ENCODE measurements at regions not wholly inside any gene's neighbourhood (a gene's known extent, or its start where the extent isn't known, plus 50 kb on each side); places are given as distances from the start of the nearest gene placed in this dataset.

DNA sequence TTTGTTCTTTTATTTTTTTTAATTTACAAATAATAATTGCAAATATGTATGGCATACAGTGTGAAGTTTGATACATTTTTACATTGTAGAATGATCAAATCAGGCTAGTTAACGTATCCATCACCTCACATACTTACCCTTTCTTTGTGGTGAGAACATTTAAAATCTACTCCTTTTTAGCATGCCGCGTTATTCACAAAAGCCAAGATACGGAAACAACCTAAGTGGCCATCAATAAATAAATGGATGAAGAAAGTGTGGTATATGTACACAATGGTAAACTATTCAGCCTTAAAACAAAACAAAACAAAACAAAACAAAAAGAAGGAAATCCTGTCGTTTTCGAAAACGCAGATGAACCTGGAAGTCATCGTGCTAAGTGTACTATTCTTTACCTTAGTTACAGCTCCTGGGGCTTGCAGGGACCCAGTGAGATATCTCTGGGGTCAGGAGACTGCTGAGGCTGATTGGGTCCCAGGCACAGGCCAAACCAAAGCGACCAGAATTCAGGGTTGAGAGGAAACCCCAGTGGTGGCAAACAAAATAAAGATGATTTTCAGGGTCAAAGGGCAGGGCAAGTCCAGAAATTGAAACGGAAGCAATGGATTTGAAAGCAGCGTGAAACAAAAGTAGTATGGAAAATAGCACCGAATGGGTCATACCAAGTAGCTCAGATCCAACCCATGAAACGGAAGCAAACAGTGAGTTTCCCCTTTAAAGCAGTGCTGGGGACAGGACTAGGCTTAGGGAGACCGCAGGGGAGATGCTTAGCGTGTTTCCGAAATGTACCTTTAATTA, 188.2 kb downstream of the PLPP3 start:
- no peak for TF ChIP-seq ZNF274 (IDR thresholded peaks at IDR 0.05; ENCODE audit: low read depth, low read length)
- no peak overlapping the region for H3K4me3 ChIP-seq (ENCODE audit: low read length)

DNA sequence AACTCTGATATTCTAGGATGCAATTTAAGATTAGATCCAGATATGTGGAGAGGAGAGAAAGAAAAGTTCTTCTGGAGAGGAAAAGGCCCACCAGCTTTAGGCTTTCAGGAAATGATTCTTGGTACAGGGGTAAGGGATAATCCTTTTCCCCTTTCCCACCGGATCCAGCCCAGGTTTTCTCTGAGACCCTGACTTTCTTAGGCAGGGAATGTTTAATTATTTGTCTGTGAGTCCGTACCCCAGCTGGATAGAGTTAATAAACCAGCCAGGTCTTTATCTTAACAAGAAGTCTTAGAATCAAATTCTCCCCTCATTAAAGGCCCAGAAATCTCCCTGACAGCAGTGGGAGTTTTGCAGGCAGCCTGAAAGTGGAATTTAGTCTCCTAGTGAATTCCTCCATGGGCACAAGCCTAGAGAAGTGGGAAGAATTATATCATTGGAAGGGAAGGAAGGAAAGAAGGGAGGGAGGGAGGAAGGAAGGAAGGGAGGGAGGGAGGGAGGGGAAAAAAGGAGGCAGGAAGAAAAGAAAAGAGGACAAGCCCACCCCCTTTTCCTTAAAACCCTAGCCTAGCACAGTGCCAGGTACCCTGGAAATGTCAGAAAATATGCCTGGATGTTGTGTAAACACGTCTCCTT, 189.0 kb downstream of the PLPP3 start:
- TF ChIP-seq ZNF274 (IDR thresholded peaks at IDR 0.05; ENCODE audit: low read depth, low read length), result no peak

DNA sequence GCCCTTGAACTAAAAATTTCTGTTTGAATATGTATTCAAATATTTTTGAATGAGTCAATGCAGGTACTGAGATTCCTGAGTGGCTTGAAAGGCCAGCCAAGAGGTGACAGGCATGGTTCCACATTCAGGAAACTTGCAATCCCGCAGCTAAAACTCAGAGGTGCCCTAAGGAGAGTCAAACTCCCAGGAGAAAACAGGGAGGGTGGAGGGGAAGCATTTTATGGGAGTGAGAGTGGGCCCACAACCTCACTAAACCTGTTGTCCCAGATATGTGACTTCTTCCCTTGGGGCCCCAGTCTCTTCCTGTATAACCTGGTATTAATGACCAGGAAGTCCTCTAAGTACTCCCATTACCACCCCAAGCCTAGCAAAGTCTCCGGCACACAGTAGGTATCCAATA, 189.6 kb downstream of the PLPP3 start:
- TF ChIP-seq ZNF274 (IDR thresholded peaks at IDR 0.05; ENCODE audit: low read depth, low read length), result no peak
- H3K4me3 ChIP-seq (ENCODE audit: low read length), result no peak overlapping the region

More for the DNA sequence above, 189.0 kb downstream of the PLPP3 start:
- no peak overlapping the region for H3K4me3 ChIP-seq (ENCODE audit: low read length)

DNA sequence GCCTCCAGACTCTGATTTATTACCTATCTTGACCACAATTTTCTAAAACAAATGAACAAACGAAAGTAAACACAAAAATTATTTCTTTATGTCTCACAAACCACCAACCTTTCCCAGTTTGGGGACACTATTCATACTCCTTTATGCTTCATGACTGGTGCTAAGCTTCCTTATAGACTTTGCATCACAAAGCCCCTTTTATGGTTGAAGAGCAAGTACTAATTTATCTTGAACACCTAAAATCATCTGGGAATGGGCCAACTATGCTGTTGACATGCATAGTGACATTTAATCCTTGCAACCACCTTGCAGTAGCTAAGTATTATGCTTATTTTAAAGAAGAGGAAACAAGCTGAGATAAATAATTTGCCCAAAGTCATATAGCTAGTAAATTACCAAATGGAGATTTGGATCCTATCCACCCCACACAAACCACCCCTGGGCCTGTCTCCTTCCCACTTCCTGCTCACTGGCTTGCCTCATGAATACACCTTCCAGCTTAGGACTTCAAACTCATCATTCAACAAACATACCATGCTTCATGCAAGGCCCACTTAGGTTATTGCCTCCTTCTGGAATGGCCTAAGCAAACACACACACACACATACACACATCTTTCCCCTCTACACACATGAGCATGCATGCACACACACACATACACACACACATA, 192.2 kb downstream of the PLPP3 start:
- H3K4me3 ChIP-seq (ENCODE audit: low read length), result no peak overlapping the region
- no peak for TF ChIP-seq ZNF274 (IDR thresholded peaks at IDR 0.05; ENCODE audit: low read depth, low read length)

DNA sequence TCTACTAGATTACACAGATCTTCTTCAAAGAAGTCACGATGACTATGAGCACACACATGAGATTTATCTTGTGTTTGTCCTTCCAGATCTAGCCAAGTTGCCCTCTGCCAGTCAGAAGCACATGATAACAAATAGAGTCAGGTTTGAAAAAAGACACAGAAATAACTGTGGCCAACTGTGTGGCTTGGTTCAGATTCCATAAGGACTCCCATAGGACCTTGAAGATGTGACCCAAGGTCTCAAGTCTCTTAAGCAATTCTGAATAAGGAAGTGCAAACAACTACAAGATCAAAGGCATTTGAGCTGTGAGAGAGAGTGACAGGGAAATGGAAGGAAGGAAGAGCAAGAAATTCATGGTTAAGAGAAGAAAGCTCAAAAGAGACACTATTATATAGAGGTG, 194.0 kb downstream of the PLPP3 start:
- H3K4me3 ChIP-seq (ENCODE audit: low read length), result no peak overlapping the region

DNA sequence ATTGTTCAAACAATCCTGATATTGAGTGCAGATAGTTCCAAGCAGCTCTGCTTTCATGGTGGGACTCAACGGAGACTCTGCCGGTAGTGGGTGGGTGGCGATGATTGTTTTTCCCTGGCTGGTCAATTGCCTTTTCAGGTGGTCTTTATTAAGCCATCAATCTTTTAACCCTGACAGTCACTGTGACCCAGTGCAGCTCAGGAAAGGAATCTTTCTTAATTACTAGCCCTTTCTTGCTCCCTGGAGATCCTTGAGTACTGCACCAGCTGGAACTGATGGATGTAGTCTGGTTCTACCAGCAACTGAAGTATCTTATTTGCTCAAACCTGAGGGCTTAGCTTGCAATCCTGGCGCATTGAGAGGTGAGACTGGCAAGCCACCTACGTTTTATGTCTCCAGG, 196.4 kb downstream of the PLPP3 start:
- TF ChIP-seq ZNF274 (IDR thresholded peaks at IDR 0.05; ENCODE audit: low read depth, low read length), result no peak
- no peak overlapping the region for H3K4me3 ChIP-seq (ENCODE audit: low read length)

More for the DNA sequence above, 194.0 kb downstream of the PLPP3 start:
- TF ChIP-seq ZNF274 (IDR thresholded peaks at IDR 0.05; ENCODE audit: low read depth, low read length), result no peak

DNA sequence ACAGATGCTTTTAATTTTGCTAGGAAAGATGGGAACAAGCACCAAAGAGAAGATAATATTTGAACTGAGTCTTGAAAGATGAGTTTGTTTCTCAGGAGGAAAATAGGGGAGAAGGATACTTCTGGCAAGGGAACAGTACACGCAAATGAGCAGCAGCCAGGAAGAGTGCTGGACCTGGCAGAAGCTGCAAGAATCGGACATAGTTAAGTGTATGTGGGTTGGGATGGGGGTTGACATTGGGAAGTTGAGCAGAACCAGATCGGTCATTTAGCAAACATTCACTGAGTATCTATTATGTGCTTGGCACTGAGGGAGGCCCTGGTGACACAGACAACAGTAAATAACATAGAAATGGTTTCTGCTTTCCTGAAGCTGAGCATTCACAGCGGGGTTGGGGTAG, 198.8 kb downstream of the PLPP3 start:
- no peak overlapping the region for H3K4me3 ChIP-seq (ENCODE audit: low read length)
- TF ChIP-seq ZNF274 (IDR thresholded peaks at IDR 0.05; ENCODE audit: low read depth, low read length), result no peak

DNA sequence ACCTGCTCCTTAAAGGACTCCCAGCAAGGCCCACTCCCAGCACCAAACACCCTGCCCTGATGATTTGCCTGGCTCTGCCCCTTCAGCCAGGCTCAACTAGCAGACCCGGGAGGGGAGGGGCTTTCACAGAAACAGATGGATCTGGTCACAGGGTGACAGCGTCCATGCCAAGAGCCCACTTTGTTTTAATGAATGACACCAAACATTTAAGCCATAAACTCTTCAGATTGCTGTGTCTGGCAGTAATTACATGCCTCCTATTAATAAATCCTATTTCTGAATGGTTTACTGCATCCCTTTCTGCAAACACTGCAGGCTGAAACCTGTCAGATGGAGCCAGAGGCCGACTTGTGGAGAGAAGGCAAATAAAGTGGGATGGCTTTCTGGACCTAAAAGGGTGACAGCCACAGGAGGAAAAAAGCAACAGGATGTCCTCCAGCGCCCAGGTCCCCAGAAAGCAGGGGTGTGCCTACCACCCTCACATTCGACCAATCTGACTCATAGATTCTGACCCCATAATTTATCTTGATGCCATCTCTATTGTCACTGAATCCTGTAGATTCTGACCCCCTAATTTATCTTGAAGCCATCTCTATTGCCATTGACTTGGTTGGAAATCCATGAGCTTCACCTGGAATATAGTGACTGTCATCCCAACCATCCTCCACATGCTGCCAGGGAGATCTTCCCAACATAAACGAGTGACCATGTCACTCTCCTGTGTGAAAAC, 200.9 kb downstream of the PLPP3 start:
- H3K4me3 ChIP-seq (ENCODE audit: low read length), result no peak overlapping the region
- no peak for TF ChIP-seq ZNF274 (IDR thresholded peaks at IDR 0.05; ENCODE audit: low read depth, low read length)

DNA sequence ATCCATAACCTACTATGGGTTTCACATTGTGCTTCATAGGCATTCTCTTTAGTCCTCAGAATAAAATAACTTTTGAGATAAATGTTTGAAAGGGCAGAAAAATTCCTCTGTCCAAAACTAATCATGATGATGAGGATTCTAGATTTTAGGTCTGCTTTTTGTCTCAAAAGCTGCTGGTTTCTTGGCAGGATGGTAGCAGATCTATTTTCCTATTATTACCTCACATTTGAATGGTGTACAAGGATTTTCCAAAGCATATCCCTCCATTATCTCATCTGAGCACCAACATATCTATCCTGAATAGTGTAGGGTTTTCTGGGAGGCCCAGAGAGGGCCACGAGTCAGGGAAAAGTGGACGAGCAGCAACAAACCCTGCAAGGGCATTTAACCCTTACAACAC, 201.9 kb downstream of the PLPP3 start:
- H3K4me3 ChIP-seq (ENCODE audit: low read length), result no peak overlapping the region
- TF ChIP-seq ZNF274 (IDR thresholded peaks at IDR 0.05; ENCODE audit: low read depth, low read length), result no peak

DNA sequence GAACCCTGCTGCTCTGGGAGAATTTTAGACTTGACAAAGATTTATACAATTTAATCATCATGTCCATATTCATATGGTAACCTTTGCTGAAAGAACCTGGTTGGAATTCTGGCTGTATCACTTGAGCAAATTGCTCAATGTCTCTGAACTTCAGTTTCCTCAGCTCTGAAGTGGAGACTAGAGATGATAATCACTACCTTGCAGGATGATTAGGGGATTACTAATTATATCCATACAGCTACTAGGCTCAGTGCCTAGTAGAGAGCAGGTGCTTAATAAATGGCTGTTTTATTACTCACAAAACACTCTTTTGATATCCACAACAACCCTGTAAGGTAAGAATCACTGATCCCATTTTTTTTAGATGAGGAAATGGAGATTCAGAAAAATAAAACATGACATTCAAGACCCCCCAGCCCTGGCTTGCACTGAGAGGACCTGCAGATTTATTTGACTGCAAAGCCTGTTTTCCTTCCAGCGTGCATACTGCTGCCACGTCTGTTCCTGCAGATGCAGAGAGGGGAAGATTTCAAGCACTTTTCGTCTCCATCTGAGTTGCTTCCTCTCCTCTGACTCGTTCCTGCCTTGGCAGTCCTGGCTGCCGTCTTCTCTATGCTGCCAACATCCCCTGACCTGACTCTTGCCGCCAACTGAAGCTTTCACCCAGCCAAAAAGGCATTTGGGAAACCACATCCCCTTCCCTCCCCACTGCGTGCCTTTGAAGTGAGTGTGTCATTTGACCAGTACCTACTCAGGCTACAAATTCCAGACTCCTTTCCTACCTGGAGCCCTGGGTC, 203.0 kb downstream of the PLPP3 start:
- no peak for TF ChIP-seq ZNF274 (IDR thresholded peaks at IDR 0.05; ENCODE audit: low read depth, low read length)
- H3K4me3 ChIP-seq (ENCODE audit: low read length), result no peak overlapping the region

DNA sequence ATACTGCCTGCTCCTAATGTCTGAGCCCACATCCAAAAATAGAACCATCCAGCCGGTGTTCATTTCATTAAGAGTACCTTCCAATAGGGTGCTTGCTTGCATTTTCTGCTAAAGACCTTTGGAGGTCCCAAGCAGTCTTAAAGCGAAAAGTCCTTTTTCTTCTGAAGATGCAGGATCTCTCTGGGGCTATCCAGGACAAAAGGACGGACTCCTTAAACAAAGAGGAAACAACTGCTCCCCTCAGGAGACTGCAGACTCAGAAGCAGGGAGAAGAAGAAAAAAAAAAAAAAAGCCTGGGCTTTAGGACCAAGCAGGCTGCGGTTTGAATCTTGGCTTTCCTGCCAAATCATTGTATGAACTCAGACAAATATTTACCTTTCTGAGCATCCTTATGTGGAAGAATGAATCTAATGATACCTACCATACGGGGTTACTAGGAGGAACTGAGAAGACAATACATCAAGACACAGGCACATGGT, 204.0 kb downstream of the PLPP3 start:
- TF ChIP-seq ZNF274 (IDR thresholded peaks at IDR 0.05; ENCODE audit: low read depth, low read length), result no peak
- no peak overlapping the region for H3K4me3 ChIP-seq (ENCODE audit: low read length)

DNA sequence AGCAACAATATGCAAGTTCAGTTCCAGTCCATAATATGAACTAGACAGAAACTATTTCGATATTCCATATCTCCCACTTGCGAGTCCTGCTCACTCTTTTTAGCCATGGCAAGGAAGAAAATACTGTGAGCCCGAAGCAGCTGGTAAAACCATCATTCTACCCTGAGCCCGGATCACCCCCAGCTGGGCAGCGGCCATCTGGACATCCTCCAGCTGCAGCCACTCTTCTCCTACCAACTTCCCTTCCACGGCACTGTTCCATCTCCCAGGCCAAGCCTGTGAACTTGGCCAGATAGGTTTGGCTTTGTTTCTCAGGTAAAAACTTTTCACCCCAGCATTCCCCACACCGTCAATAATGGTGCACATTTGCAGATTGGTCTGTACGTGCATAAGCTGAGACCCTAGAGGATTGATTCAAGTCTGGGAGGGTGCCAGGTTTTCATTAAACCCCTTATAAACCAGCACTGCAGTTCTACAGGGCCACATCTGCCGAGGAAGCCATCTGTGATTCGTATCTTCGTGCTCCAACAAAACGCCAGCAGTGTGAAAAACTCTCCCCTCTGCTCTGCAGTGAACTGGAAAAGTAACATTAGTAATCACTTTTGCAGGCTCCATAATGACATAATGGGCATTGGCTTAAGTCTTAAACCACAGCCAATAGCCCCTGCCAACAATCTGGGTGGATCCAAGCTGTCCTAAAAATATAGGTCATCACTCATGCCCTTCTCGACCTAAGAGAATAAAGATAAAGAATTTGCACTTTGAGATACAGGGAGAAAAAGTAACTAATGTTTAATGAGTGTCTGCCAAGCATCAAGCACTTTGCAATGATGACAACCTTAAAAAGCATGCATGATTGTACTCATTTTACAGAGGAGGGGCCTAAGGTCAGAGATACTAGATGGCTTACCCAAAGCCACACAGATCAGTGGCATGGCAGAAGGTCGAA, 205.1 kb downstream of the PLPP3 start:
- TF ChIP-seq ZNF274 (IDR thresholded peaks at IDR 0.05; ENCODE audit: low read depth, low read length), result no peak
- H3K4me3 ChIP-seq (ENCODE audit: low read length), result no peak overlapping the region

All from GM08714 (cell line).